PC-3 (cell line): ENCODE measurements at regions not wholly inside any gene's neighbourhood (a gene's known extent, or its start where the extent isn't known, plus 50 kb on each side); places are given as distances from the start of the nearest gene placed in this dataset.

ENCODE experiments used
- ATAC-seq: fragments of 200-7000 bp; cut with Tn5 transposase; 2 replicates; pipeline ENCODE4 v1.9.1; 2020; ENCODE audit warnings: mild to moderate bottlenecking, moderate library complexity
- BruUV-seq: library from RNA; stranded (reverse); fragments of 400-500 nt; replicated peaks from 2 replicates; lab custom pipeline; 2021; lab: Mats Ljungman, UMichigan
- CTCF ChIA-PET: fragments of 300-600 bp; sonication (Branson Sonifier 250); formaldehyde crosslinking; loops from one replicate; lab custom pipeline; 2022; ENCODE audit warnings: antibody characterized with exemption; lab: Charles Lee
- POLR2A ChIA-PET: fragments of 300-600 bp; sonication (Branson Sonifier 250); formaldehyde crosslinking; loops from one replicate; lab custom pipeline; 2022; ENCODE audit warnings: antibody characterized with exemption; ENCODE audit not compliant: unreplicated experiment; lab: Charles Lee
- DNase-seq: peaks from one replicate; pipeline ENCODE4 v3.0.0-alpha.2; 2015
- H2AFZ ChIP-seq: fragments of 300-600 bp; sonication (generic); 2 replicates; pipeline ENCODE4 v1.6.0; 2016; ENCODE audit warnings: antibody characterized with exemption, low read length
- H3F3A ChIP-seq: fragments of 300-600 bp; sonication (generic); one replicate; pipeline ENCODE4 v1.6.0; 2017; ENCODE audit warnings: antibody characterized with exemption, low read length, control low read depth, mild to moderate bottlenecking; ENCODE audit not compliant: unreplicated experiment
- H3K27ac ChIP-seq: fragments of 300-600 bp; sonication (generic); 2 replicates; pipeline ENCODE4 v1.5.1; 2016; ENCODE audit warnings: mild to moderate bottlenecking, low read length
- H3K27me3 ChIP-seq: fragments of 300-600 bp; sonication (generic); 2 replicates; pipeline ENCODE4 v1.6.1; 2016; ENCODE audit warnings: low read length, mixed read lengths
- H3K36me3 ChIP-seq: fragments of 300-600 bp; sonication (generic); 2 replicates; pipeline ENCODE4 v1.6.1; 2016; ENCODE audit warnings: low read depth, mixed run types, low read length, mixed read lengths
- H3K4me1 ChIP-seq: fragments of 300-600 bp; sonication (generic); 2 replicates; pipeline ENCODE4 v1.5.1; 2016; ENCODE audit warnings: low read length; ENCODE audit not compliant: insufficient read depth
- H3K4me2 ChIP-seq: fragments of 300-600 bp; sonication (generic); 2 replicates; pipeline ENCODE4 v1.6.0; 2016; ENCODE audit warnings: low read length
- H3K4me3 ChIP-seq: fragments of 300-600 bp; sonication (generic); 2 replicates; pipeline ENCODE4 v1.5.1; 2016; ENCODE audit warnings: mild to moderate bottlenecking, low read length, mixed read lengths
- H3K79me2 ChIP-seq: fragments of 300-600 bp; sonication (generic); 2 replicates; pipeline ENCODE4 v1.6.1; 2017; ENCODE audit warnings: low read length, mixed read lengths
- H3K9ac ChIP-seq: fragments of 300-600 bp; sonication (generic); 2 replicates; pipeline ENCODE4 v1.6.0; 2016; ENCODE audit warnings: mild to moderate bottlenecking, low read length
- H3K9me2 ChIP-seq: fragments of 300-600 bp; sonication (generic); replicated peaks from 2 replicates; pipeline ENCODE4 v1.6.1; 2016; ENCODE audit warnings: mixed run types, low read length, mixed read lengths
- H3K9me3 ChIP-seq: fragments of 300-600 bp; sonication (generic); 2 replicates; pipeline ENCODE4 v1.6.1; 2016; ENCODE audit warnings: low read length, mixed read lengths
- H4K20me1 ChIP-seq: fragments of 300-600 bp; sonication (generic); 2 replicates; pipeline ENCODE4 v1.6.1; 2016; ENCODE audit warnings: low read length, mixed read lengths
- CTCF ChIP-seq: fragments of 300-600 bp; sonication (generic); conservative IDR thresholded peaks from 2 replicates; pipeline ENCODE4 v1.5.1; 2017; ENCODE audit warnings: antibody characterized with exemption, low read depth, mild to moderate bottlenecking, low read length
- EZH2 ChIP-seq: fragments of 300-600 bp; sonication (generic); IDR thresholded peaks from one replicate; pipeline ENCODE4 v1.6.1; 2017; ENCODE audit warnings: antibody characterized with exemption, mild to moderate bottlenecking, low read length; ENCODE audit not compliant: unreplicated experiment
- EZH2phosphoT487 ChIP-seq: fragments of 300-600 bp; sonication (generic); IDR thresholded peaks from 2 replicates; pipeline ENCODE4 v1.6.1; 2018; ENCODE audit warnings: mild to moderate bottlenecking, antibody characterized with exemption, low read length, borderline replicate concordance
- intact Hi-C: fragments of 100-400 bp; cut with micrococcal nuclease; formaldehyde crosslinking; loops from 2 replicates; pipeline ENCODE4 v1.9.0; 2023

- no TSS peak for BruUV-seq
- Histone ChIP-seq H3K4me2 (no peak overlapping the region), H3K4me3 (no peak overlapping the region), H3K79me2 (no peaks in the 10 kb centered on the region), H3K9ac (no peak overlapping the region), H3K27ac (no peak overlapping the region), H3K9me3 (no peaks in the 10 kb centered on the region), H3K4me1 (no peaks in the 10 kb centered on the region), H3K9me2 (no peaks in the 10 kb centered on the region), H2AFZ (no peak overlapping the region), H3K36me3 (no peaks in the 10 kb centered on the region), H3K27me3 (no peaks in the 10 kb centered on the region), H4K20me1 (no peaks in the 10 kb centered on the region), H3F3A (no peaks in the 10 kb centered on the region)
- ATAC-seq (no peak), DNase-seq (no peak)
- TF ChIP-seq EZH2phosphoT487 (no peak), CTCF (no peak), EZH2 (no peak)
- POLR2A ChIA-PET, result no interaction called here
- intact Hi-C loops, result no loop called here
- CTCF ChIA-PET, result no interaction called here
These were observed 741.2 kb downstream of the NR2F2 start for GRCh38 chr15:97071668-97072067.

- TF ChIP-seq EZH2 (no peak), CTCF (no peak), EZH2phosphoT487 (no peak)
- POLR2A ChIA-PET, result no interaction called here
- CTCF ChIA-PET, result no interaction called here
These were observed 742.0 kb downstream of the NR2F2 start for GRCh38 chr15:97072545-97072944.

GRCh38 chr15:97076011-97076410 lies 745.5 kb downstream of the NR2F2 start:
- ChIA-PET POLR2A (no interaction called here), CTCF (no interaction called here)
- no peak overlapping the region for H3K4me2 ChIP-seq
- no peaks in the 10 kb centered on the region for H3K79me2 ChIP-seq
- H4K20me1 ChIP-seq, result no peaks in the 10 kb centered on the region
- no peak overlapping the region for H3K4me3 ChIP-seq
- intact Hi-C loops, result no loop called here
- no peak overlapping the region for H3K27ac ChIP-seq
- no peaks in the 10 kb centered on the region for H3K27me3 ChIP-seq
- ATAC-seq, result no peak
- H3K9me3 ChIP-seq, result no peaks in the 10 kb centered on the region
- H3K4me1 ChIP-seq, result no peaks in the 10 kb centered on the region
- H2AFZ ChIP-seq, result no peak overlapping the region
- no peak for DNase-seq
- no peaks in the 10 kb centered on the region for H3F3A ChIP-seq
- H3K9ac ChIP-seq, result no peak overlapping the region
- H3K36me3 ChIP-seq, result no peaks in the 10 kb centered on the region
- TF ChIP-seq CTCF (no peak), EZH2phosphoT487 (no peak), EZH2 (no peak)
- H3K9me2 ChIP-seq, result no peaks in the 10 kb centered on the region
- BruUV-seq, result no TSS peak

More at GRCh38 chr15:97072545-97072944, 742.0 kb downstream of the NR2F2 start:
- Histone ChIP-seq H3K27me3 (no peaks in the 10 kb centered on the region), H3K27ac (no peak overlapping the region), H3K36me3 (no peaks in the 10 kb centered on the region), H3K4me1 (no peaks in the 10 kb centered on the region), H3K9me3 (no peaks in the 10 kb centered on the region), H3K4me2 (no peak overlapping the region), H3K9me2 (no peaks in the 10 kb centered on the region), H3F3A (no peaks in the 10 kb centered on the region), H3K79me2 (no peaks in the 10 kb centered on the region), H3K4me3 (no peak overlapping the region), H2AFZ (no peak overlapping the region), H3K9ac (no peak overlapping the region), H4K20me1 (no peaks in the 10 kb centered on the region)
- ATAC-seq (no peak), DNase-seq (no peak)
- no TSS peak for BruUV-seq
- intact Hi-C loops, result no loop called here
